Ovary (tissue), 7 donors: ENCODE measurements at regions not wholly inside any gene's neighbourhood (a gene's known extent, or its start where the extent isn't known, plus 50 kb on each side); places are given as distances from the start of the nearest gene placed in this dataset.

Experiments
- DNase-seq, 5 donors: peaks; one replicate each; pipeline ENCODE4 v3.0.0-alpha.2; 2019 to 2020
- H3K27ac ChIP-seq, 2 donors: fragments of 200-600 bp; one replicate each; pipeline versions ENCODE4 v1.5.1 to v1.8.0; 2019 to 2022
- H3K27me3 ChIP-seq: fragments of 200-600 bp; one replicate; pipeline ENCODE4 v1.8.0; 2022
- H3K36me3 ChIP-seq: fragments of 200-600 bp; sonication (generic); one replicate; pipeline ENCODE4 v1.5.1; 2019
- H3K4me1 ChIP-seq: one replicate; pipeline ENCODE4 v1.8.1; 2013; ENCODE audit warnings: mild to moderate bottlenecking, moderate library complexity; ENCODE audit not compliant: insufficient read depth
- H3K4me3 ChIP-seq: fragments of 200-600 bp; sonication (generic); one replicate; pipeline ENCODE4 v1.5.1; 2017
- H3K9me3 ChIP-seq, 2 donors: fragments of 200-600 bp in 1 of 2; sonication (generic) in 1 of 2; one replicate each; pipeline versions ENCODE4 v1.5.1 to v1.8.1; 2013 to 2019; ENCODE audit warnings: mild to moderate bottlenecking in 1 of 2, moderate library complexity in 1 of 2
- CTCF ChIP-seq, 3 donors: fragments of 450-650 bp in 2 of 3; fragments of 200-600 bp in 1 of 3; IDR thresholded peaks; one replicate each; pipeline versions ENCODE4 v1.5.1 to v1.8.0; 2016 to 2022; ENCODE audit warnings: antibody characterized with exemption in 3 of 3, mild to moderate bottlenecking in 1 of 3
- EP300 ChIP-seq: sonication (generic); formaldehyde crosslinking; IDR thresholded peaks from one replicate; pipeline ENCODE4 v1.6.1; 2017; ENCODE audit warnings: antibody characterized with exemption
- POLR2A ChIP-seq: fragments of 450-650 bp; IDR thresholded peaks from one replicate; pipeline ENCODE4 v1.6.1; 2017; ENCODE audit warnings: antibody characterized with exemption, mild to moderate bottlenecking, moderate library complexity
- WGBS, 3 donors: extraction: QIAGEN DNeasy Blood & Tissue Kit in 1 of 3; methylation state at CpG; one replicate each; pipeline versions ENCODE4 v1.1.5 to v1.1.7; 2013 to 2017; 5-methylcytosine and 5-hydroxymethylcytosine counted together
- intact Hi-C, 4 donors: fragments of 100-400 bp; cut with DNase I; formaldehyde crosslinking; loops; one replicate each; pipeline versions ENCODE4 v1.11.0 to v1.15.1; 2022 to 2023
- donor health status: DM: no; HTN: no; CAD: no; lungs with moderate emphysema.
- donor health status: DM: no; HTN: no; CAD: no.
- donor health status: Bipolar disorder and iron deficiency.
- donor health status: DM: no; HTN: no; CAD: no.
- donor health status: DM: yes; HTN: yes; CAD: no.

GRCh38 chr4:161160718-161161117, 1003.1 kb downstream of the FSTL5 start:
- no peak overlapping the region for H3K27ac ChIP-seq
- H3K4me3 ChIP-seq, result no peak overlapping the region
- H3K27me3 ChIP-seq, result no peaks in the 10 kb centered on the region
- no peaks in the 10 kb centered on the region for H3K9me3 ChIP-seq
- DNase-seq, result no peak
- no peaks in the 10 kb centered on the region for H3K4me1 ChIP-seq
- intact Hi-C loops, result no loop called here
- TF ChIP-seq POLR2A (no peak), EP300 (no peak), CTCF (IDR thresholded peaks at IDR 0.05) (no peak)
- WGBS, 3 donors, result 34 to 45% (median 34%) methylated on average over 3 of the region's 3 CpGs
- no peaks in the 10 kb centered on the region for H3K36me3 ChIP-seq

GRCh38 chr4:161148051-161148450, 1015.7 kb downstream of the FSTL5 start:
- Histone ChIP-seq H3K27me3 (no peaks in the 10 kb centered on the region), H3K27ac (no peak overlapping the region), H3K36me3 (no peaks in the 10 kb centered on the region), H3K9me3 (no peaks in the 10 kb centered on the region), H3K4me3 (no peak overlapping the region), H3K4me1 (no peaks in the 10 kb centered on the region)
- no peak for DNase-seq
- TF ChIP-seq POLR2A (no peak), EP300 (no peak), CTCF (IDR thresholded peaks at IDR 0.05) (no peak)
- intact Hi-C loops, result no loop called here
- WGBS, 3 donors, result 71 to 86% (median 78%) methylated on average over 2 of the region's 2 CpGs

GRCh38 chr4:161143375-161143774, 1020.4 kb downstream of the FSTL5 start:
- no peak for TF ChIP-seq EP300
- TF ChIP-seq POLR2A, result no peak
- no peak for TF ChIP-seq CTCF (IDR thresholded peaks at IDR 0.05)
- Histone ChIP-seq H3K9me3 (no peaks in the 10 kb centered on the region), H3K4me1 (no peaks in the 10 kb centered on the region), H3K4me3 (no peak overlapping the region), H3K27me3 (no peaks in the 10 kb centered on the region), H3K27ac (no peak overlapping the region), H3K36me3 (no peaks in the 10 kb centered on the region)
- no peak for DNase-seq
- WGBS, 3 donors, result 77 to 86% (median 78%) methylated on average over 3 of the region's 3 CpGs
- intact Hi-C loops, result no loop called here

GRCh38 chr4:161134795-161135194, 1029.0 kb downstream of the FSTL5 start:
- H3K36me3 ChIP-seq, result no peaks in the 10 kb centered on the region
- no peaks in the 10 kb centered on the region for H3K4me1 ChIP-seq
- TF ChIP-seq EP300, result no peak
- TF ChIP-seq CTCF (IDR thresholded peaks at IDR 0.05), result no peak
- TF ChIP-seq POLR2A, result no peak
- no peaks in the 10 kb centered on the region for H3K27me3 ChIP-seq
- H3K4me3 ChIP-seq, result no peak overlapping the region
- 54 to 59% (median 55%) methylated on average over 2 of the region's 2 CpGs for WGBS, 3 donors
- DNase-seq, result no peak
- H3K9me3 ChIP-seq, result peaks cover 0 to 3% of the 10 kb centered on the region in 2 donors
- intact Hi-C loops, result no loop called here
- H3K27ac ChIP-seq, result no peak overlapping the region
